Left lung (tissue), 4 donors: ENCODE measurements at regions not wholly inside any gene's neighbourhood (a gene's known extent, or its start where the extent isn't known, plus 50 kb on each side); places are given as distances from the start of the nearest gene placed in this dataset.
A peak's percentile ranks its signal among the peaks of the same experiment; 100 is the strongest.

ENCODE experiments used
- ATAC-seq: fragments of 200-7000 bp; cut with Tn5 transposase; one replicate; pipeline ENCODE4 v1.9.1; 2020; ENCODE audit warnings: moderate library complexity
- DNase-seq, 4 donors: peaks; one replicate each; pipeline ENCODE4 v3.0.0-alpha.2; 2013 to 2020
- H3K27ac ChIP-seq, 2 donors: fragments of 200-600 bp; sonication (generic) in 1 of 2; one replicate each; pipeline versions ENCODE4 v1.5.0 to v1.8.0; 2020 to 2021
- H3K27me3 ChIP-seq, 2 donors: fragments of 200-600 bp; sonication (generic) in 1 of 2; one replicate each; pipeline versions ENCODE4 v1.5.0 to v1.8.0; 2020 to 2021
- H3K36me3 ChIP-seq, 2 donors: fragments of 200-600 bp; sonication (generic) in 1 of 2; one replicate each; pipeline versions ENCODE4 v1.5.0 to v1.8.0; 2020 to 2021
- H3K4me1 ChIP-seq, 2 donors: fragments of 200-600 bp; one replicate each; pipeline ENCODE4 v1.8.0; 2021
- H3K4me3 ChIP-seq, 2 donors: fragments of 200-600 bp; sonication (generic) in 1 of 2; one replicate each; pipeline versions ENCODE4 v1.5.0 to v1.8.0; 2020 to 2021; ENCODE audit warnings: mild to moderate bottlenecking in 1 of 2
- H3K9me3 ChIP-seq, 2 donors: fragments of 200-600 bp; sonication (generic) in 1 of 2; one replicate each; pipeline versions ENCODE4 v1.5.0 to v1.8.0; 2020 to 2021
- intact Hi-C, 2 donors: fragments of 100-400 bp; cut with DNase I; formaldehyde crosslinking; loops; one replicate each; pipeline versions ENCODE4 v1.11.2 to v1.14.2; 2022
- TF ChIP-seq, protein P1 (sequence below), 2 donors: fragments of 200-600 bp; sonication (generic) in 1 of 2; IDR thresholded peaks; one replicate each; pipeline versions ENCODE4 v1.5.0 to v1.8.0; 2021; ENCODE audit warnings: antibody characterized with exemption in 2 of 2
- donor health status: DM: no; HTN: yes; CAD: no.
- donor health status: DM: no; HTN: no; CAD: no.

DNA sequence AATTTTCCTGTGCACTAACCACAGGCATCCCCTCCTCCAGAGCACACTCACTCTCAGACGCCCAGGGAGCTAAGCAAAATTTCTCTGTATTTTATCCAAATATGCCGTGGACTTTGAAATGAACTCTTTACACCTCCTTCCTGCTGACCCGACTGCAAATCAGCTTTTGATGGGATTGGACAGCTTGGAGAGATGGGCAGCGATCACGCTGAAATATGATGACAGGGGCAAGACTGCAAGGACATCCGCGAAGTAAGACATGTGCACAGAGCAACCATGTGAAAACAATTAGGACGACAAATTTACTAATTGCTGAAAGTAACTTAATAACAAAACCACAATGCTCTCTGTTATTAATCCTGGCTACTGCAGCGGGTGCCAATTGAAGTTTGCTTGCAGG lies 64.6 kb upstream of the CLDN14 start:
- no peak for ATAC-seq
- Histone ChIP-seq H3K4me1 (no peaks in the 10 kb centered on the region), H3K27me3 (peaks cover 21 to 51% of the 10 kb centered on the region in 2 donors), H3K4me3 (no peak overlapping the region), H3K36me3 (no peaks in the 10 kb centered on the region), H3K27ac (no peak overlapping the region), H3K9me3 (no peaks in the 10 kb centered on the region)
- no peak for DNase-seq
- TF ChIP-seq, protein P1, sequence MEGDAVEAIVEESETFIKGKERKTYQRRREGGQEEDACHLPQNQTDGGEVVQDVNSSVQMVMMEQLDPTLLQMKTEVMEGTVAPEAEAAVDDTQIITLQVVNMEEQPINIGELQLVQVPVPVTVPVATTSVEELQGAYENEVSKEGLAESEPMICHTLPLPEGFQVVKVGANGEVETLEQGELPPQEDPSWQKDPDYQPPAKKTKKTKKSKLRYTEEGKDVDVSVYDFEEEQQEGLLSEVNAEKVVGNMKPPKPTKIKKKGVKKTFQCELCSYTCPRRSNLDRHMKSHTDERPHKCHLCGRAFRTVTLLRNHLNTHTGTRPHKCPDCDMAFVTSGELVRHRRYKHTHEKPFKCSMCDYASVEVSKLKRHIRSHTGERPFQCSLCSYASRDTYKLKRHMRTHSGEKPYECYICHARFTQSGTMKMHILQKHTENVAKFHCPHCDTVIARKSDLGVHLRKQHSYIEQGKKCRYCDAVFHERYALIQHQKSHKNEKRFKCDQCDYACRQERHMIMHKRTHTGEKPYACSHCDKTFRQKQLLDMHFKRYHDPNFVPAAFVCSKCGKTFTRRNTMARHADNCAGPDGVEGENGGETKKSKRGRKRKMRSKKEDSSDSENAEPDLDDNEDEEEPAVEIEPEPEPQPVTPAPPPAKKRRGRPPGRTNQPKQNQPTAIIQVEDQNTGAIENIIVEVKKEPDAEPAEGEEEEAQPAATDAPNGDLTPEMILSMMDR (IDR thresholded peaks at IDR 0.05) = no peak
- intact Hi-C loops = no loop called here

DNA sequence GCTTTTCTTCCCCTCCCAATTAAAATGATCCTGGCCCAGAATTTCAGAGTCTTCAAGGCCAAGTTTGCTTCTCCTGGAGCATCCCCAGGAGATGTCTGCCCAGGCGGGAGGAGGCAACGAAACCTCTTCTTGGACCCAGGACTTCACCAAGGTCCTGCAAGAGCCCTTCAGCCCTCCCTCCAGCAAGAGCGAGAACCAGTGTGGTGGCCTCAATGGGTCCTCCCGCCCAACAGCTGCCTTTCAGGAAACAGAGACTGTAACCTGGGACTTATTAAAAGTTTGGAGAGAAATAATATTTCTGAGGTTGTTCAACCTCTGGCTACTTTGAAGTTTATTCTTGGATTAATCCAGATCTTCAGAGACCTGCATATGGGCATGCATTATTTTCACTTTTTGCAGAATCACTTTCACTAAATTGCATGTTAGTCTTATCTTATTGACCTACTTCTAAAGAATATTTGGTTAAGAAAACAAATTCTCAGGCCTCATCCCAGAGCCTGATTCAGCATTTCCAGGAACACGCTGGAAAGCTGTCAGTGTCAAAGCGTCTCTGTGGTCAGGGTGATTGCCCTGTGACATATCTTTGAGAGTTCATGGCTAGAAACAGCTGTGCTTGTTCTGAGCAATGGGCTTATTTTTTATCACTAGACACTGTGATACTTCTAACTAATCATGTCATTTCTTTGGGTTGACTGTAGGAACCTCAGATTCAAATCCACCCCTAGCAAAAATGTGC lies 66.0 kb upstream of the CLDN14 start:
- intact Hi-C loops = no loop called here
- Histone ChIP-seq H3K36me3 (no peaks in the 10 kb centered on the region), H3K27me3 (peaks cover 21 to 47% of the 10 kb centered on the region in 2 donors), H3K27ac (no peak overlapping the region), H3K4me1 (no peaks in the 10 kb centered on the region), H3K9me3 (no peaks in the 10 kb centered on the region), H3K4me3 (no peak overlapping the region)
- DNase-seq (peak in 1 of 4 donors; percentile 14), ATAC-seq (peak; percentile 54)
- TF ChIP-seq, protein P1 (IDR thresholded peaks at IDR 0.05) = no peak

DNA sequence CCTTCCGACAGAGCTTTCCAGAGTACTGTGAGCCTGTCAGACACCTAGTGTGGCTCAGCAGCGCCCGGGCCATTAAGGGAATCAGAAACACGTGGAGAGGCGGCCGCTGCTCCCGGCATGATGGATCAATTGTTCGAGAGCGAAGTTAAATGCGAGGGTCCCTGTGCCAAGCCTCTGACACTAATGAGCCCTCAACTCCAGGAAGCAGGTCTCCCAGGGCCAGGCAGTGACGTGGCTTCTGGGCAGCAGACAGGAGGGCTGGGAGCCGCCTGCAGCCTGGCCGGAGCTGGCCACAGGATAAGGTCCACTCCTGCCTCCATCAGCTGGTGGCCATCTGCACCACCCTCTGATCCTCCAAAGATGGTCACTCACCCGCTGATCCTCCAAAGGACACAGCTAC lies 67.5 kb upstream of the CLDN14 start:
- TF ChIP-seq, protein P1 (IDR thresholded peaks at IDR 0.05) = no peak
- no peak overlapping the region for H3K27ac ChIP-seq
- no peaks in the 10 kb centered on the region for H3K4me1 ChIP-seq
- intact Hi-C loops = no loop called here
- H3K9me3 ChIP-seq = no peaks in the 10 kb centered on the region
- no peak overlapping the region for H3K4me3 ChIP-seq
- H3K27me3 ChIP-seq = peaks cover 6 to 37% of the 10 kb centered on the region in 2 donors
- ATAC-seq = no peak
- no peak for DNase-seq
- no peaks in the 10 kb centered on the region for H3K36me3 ChIP-seq

DNA sequence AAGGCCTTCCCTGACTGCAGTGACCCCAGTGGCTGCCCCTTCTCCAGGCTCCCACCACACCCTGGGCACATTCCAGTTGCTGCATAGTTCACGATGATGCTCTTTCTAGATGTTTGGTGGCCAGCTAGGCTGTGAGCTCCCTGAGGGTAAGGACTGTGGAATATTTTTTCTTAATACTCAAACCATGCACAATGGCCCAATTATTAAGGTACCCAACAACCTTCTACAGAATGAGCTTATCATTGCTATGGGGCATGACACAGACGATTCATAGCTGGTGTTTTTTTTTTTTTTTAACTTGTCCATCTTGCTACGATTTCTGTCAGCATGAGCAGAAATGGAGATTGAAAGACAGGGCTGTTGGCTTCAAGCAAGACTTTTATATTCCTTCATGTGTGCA lies 68.9 kb upstream of the CLDN14 start:
- Histone ChIP-seq H3K4me1 (no peaks in the 10 kb centered on the region), H3K27me3 (peaks cover 0 to 23% of the 10 kb centered on the region in 2 donors), H3K4me3 (no peak overlapping the region), H3K27ac (no peak overlapping the region), H3K36me3 (no peaks in the 10 kb centered on the region), H3K9me3 (no peaks in the 10 kb centered on the region)
- ATAC-seq (no peak), DNase-seq (no peak)
- intact Hi-C loops = no loop called here
- TF ChIP-seq, protein P1 (IDR thresholded peaks at IDR 0.05) = no peak

DNA sequence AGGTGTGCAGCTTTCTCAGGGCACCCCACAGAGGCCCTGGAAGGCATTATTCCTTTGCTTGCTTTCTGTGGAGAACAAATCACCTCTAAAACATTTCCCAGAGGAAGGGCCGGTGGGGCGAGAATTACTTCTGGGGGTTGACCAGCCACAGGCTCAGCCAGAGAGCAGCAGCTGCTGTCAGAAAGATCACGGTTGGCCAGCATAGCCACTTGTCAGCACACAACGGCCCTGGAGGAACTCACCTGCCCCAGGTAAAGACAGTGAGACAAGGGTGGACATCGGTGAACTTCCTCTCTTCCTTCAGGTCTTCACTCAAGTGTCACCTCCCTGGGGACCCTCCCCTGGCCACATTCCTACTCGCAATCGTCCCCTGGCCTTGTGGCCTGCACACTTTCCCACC lies 69.5 kb upstream of the CLDN14 start:
- H3K36me3 ChIP-seq = no peaks in the 10 kb centered on the region
- intact Hi-C loops = no loop called here
- DNase-seq (no peak), ATAC-seq (no peak)
- no peaks in the 10 kb centered on the region for H3K4me1 ChIP-seq
- no peak overlapping the region for H3K4me3 ChIP-seq
- no peak overlapping the region for H3K27ac ChIP-seq
- H3K27me3 ChIP-seq = peaks cover 0 to 19% of the 10 kb centered on the region in 2 donors
- no peaks in the 10 kb centered on the region for H3K9me3 ChIP-seq
- TF ChIP-seq, protein P1 (IDR thresholded peaks at IDR 0.05) = no peak
